Suprapubic skin (tissue), 4 donors: ENCODE measurements at regions not wholly inside any gene's neighbourhood (a gene's known extent, or its start where the extent isn't known, plus 50 kb on each side); places are given as distances from the start of the nearest gene placed in this dataset.

Experiments
- POLR2A ChIP-seq, 2 donors: fragments of 450-650 bp; IDR thresholded peaks; one replicate each; pipeline ENCODE4 v1.6.1; 2017; ENCODE audit warnings: antibody characterized with exemption in 2 of 2, mild to moderate bottlenecking in 2 of 2, moderate library complexity in 2 of 2
- POLR2AphosphoS5 ChIP-seq, 3 donors: sonication (generic); formaldehyde crosslinking; IDR thresholded peaks; one replicate each; pipeline ENCODE4 v1.6.1; 2017; ENCODE audit warnings: antibody characterized with exemption in 3 of 3
- TF ChIP-seq, protein P1 (sequence below), 2 donors: fragments of 200-600 bp in 1 of 2; fragments of 450-650 bp in 1 of 2; sonication (generic) in 1 of 2; IDR thresholded peaks; one replicate each; pipeline ENCODE4 v1.5.1; 2016 to 2019; ENCODE audit warnings: antibody characterized with exemption in 2 of 2, mild to moderate bottlenecking in 1 of 2, moderate library complexity in 1 of 2

DNA sequence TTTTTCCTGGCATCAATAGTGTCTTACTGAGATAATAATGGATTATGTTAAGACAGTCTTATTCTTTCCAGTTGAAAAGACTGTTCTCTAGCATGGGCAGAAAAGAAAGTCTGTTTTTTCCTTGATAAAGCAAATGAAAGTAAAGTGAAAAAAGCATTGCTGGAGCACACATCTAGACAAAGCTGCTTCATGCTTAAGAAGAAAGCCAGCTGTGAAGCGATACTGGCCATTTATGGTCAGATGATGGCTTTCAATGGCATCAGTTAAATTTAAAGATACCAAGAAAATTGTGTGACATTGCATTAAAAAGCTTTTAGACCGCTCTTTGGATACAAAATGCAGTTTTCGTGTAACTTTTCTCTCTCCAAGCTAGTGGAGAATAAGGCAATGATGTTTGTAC, 242.1 kb upstream of the TRAM1L1 start:
- TF ChIP-seq, protein P1, sequence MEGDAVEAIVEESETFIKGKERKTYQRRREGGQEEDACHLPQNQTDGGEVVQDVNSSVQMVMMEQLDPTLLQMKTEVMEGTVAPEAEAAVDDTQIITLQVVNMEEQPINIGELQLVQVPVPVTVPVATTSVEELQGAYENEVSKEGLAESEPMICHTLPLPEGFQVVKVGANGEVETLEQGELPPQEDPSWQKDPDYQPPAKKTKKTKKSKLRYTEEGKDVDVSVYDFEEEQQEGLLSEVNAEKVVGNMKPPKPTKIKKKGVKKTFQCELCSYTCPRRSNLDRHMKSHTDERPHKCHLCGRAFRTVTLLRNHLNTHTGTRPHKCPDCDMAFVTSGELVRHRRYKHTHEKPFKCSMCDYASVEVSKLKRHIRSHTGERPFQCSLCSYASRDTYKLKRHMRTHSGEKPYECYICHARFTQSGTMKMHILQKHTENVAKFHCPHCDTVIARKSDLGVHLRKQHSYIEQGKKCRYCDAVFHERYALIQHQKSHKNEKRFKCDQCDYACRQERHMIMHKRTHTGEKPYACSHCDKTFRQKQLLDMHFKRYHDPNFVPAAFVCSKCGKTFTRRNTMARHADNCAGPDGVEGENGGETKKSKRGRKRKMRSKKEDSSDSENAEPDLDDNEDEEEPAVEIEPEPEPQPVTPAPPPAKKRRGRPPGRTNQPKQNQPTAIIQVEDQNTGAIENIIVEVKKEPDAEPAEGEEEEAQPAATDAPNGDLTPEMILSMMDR (IDR thresholded peaks at IDR 0.05): no peak
- TF ChIP-seq POLR2A (IDR thresholded peaks at IDR 0.05) (no peak), POLR2AphosphoS5 (IDR thresholded peaks at IDR 0.05) (no peak)
